ENCODE measurements at regions not wholly inside any gene's neighbourhood (a gene's known extent, or its start where the extent isn't known, plus 50 kb on each side); places are given as distances from the start of the nearest gene placed in this dataset.

GRCh38 chr1:220348211-220348610 lies 76.0 kb upstream of the RAB3GAP2 start:
- no peak for TF ChIP-seq NFRKB (IDR thresholded peaks at IDR 0.05)
- TF ChIP-seq HDGF (IDR thresholded peaks at IDR 0.05; ENCODE audit: borderline replicate concordance): no peak
- TF ChIP-seq FOXK2 (IDR thresholded peaks at IDR 0.05): no peak
- no peak for TF ChIP-seq BHLHE40 (IDR thresholded peaks at IDR 0.05; ENCODE audit: borderline replicate concordance)
- TF ChIP-seq FOXA1 (IDR thresholded peaks at IDR 0.05): no peak
- no peak for TF ChIP-seq SUZ12 (IDR thresholded peaks at IDR 0.05)
- TF ChIP-seq TARDBP (IDR thresholded peaks at IDR 0.05): no peak
- no peak for TF ChIP-seq SP1 (IDR thresholded peaks at IDR 0.05)
- no peak for TF ChIP-seq ZNF384 (IDR thresholded peaks at IDR 0.05)
- TF ChIP-seq ELF4 (IDR thresholded peaks at IDR 0.05): no peak
- no peak for TF ChIP-seq FOXM1 (IDR thresholded peaks at IDR 0.05; ENCODE audit: borderline replicate concordance)
- TF ChIP-seq ARNT (IDR thresholded peaks at IDR 0.05): no peak
- TF ChIP-seq CTBP1 (IDR thresholded peaks at IDR 0.05; ENCODE audit: borderline replicate concordance): no peak
